ENCODE measurements at regions not wholly inside any gene's neighbourhood (a gene's known extent, or its start where the extent isn't known, plus 50 kb on each side); places are given as distances from the start of the nearest gene placed in this dataset.
A peak's percentile ranks its signal among the peaks of the same experiment; 100 is the strongest.

- H3K27ac Mint-ChIP-seq = no peak overlapping the region
- H3K9me3 Mint-ChIP-seq = no peaks in the 10 kb centered on the region
- no peak overlapping the region for H3K4me3 Mint-ChIP-seq
Measured at GRCh38 chr1:112263042-112263441, 133.0 kb upstream of the CTTNBP2NL start.

GRCh38 chr1:112263453-112263852 is 132.6 kb upstream of the CTTNBP2NL start:
- Mint-ChIP-seq H3K36me3 (no peaks in the 10 kb centered on the region), H3K27me3 (peaks cover 3 to 29% (median 11%) of the 10 kb centered on the region in 5 donors), H3K4me1 (peaks cover 0 to 2% (median 0%) of the 10 kb centered on the region in 4 donors), H3K4me3 (no peak overlapping the region), H3K27ac (no peak overlapping the region), H3K9me3 (no peaks in the 10 kb centered on the region)
- ATAC-seq (no peak), DNase-seq (no peak)
- POLR2A ChIA-PET = no interaction called here

More at GRCh38 chr1:112263042-112263441, 133.0 kb upstream of the CTTNBP2NL start:
- Mint-ChIP-seq H3K27me3 (peaks cover 3 to 29% (median 11%) of the 10 kb centered on the region in 5 donors), H3K36me3 (no peaks in the 10 kb centered on the region), H3K4me1 (peaks cover 0 to 2% (median 0%) of the 10 kb centered on the region in 4 donors)
- POLR2A ChIA-PET = no interaction called here
- ATAC-seq (no peak), DNase-seq (no peak)

DNA sequence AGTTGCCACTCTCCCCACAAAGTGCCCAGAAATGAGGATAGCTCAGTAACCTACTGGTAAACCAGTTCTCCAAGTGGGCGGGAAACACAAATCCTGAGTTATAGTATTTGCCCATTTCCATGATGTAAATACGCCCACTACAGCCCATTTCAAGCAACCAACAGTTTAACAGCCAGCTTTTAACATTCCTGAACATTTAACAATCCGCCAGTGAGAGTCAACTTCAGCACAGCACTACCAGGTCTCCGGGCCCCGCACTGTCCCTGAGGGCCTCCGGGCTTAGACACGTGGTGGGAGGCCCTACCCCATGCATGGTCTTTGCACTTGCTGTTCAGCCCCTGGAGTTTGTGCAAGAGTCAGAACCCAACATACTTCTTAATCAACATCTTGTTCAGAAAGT is 132.0 kb upstream of the CTTNBP2NL start:
- H3K27me3 Mint-ChIP-seq = peaks cover 3 to 26% (median 12%) of the 10 kb centered on the region in 5 donors
- H3K27ac Mint-ChIP-seq = no peak overlapping the region
- ATAC-seq (no peak), DNase-seq (no peak)
- peaks cover 0 to 2% (median 0%) of the 10 kb centered on the region in 4 donors for H3K4me1 Mint-ChIP-seq
- H3K36me3 Mint-ChIP-seq = no peaks in the 10 kb centered on the region
- no peak overlapping the region for H3K4me3 Mint-ChIP-seq
- POLR2A ChIA-PET = no interaction called here
- no peaks in the 10 kb centered on the region for H3K9me3 Mint-ChIP-seq

DNA sequence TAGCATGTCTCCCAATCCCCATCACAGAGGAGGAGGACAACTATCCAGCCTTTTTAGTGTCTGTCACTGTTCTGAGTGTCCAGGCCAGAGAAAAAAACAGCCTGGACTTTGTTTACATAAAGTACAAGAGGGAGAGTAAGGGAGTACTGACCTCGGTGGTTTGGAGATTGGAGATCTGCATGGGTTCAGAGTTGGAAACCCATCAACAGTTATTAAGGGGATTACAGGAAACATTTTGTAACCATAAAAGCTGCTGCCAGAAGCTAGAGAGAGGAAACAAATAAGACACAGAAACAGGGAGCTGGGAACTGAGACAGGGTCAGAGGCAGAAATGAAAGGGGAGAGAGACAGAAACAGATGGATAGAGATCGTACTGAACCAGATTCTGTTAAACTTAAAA is 131.5 kb upstream of the CTTNBP2NL start:
- Mint-ChIP-seq H3K9me3 (no peaks in the 10 kb centered on the region), H3K36me3 (no peaks in the 10 kb centered on the region), H3K27ac (no peak overlapping the region), H3K27me3 (peaks cover 3 to 23% (median 12%) of the 10 kb centered on the region in 5 donors), H3K4me3 (no peak overlapping the region), H3K4me1 (peaks cover 0 to 2% (median 0%) of the 10 kb centered on the region in 4 donors)
- DNase-seq (no peak), ATAC-seq (no peak)
- POLR2A ChIA-PET = no interaction called here

DNA sequence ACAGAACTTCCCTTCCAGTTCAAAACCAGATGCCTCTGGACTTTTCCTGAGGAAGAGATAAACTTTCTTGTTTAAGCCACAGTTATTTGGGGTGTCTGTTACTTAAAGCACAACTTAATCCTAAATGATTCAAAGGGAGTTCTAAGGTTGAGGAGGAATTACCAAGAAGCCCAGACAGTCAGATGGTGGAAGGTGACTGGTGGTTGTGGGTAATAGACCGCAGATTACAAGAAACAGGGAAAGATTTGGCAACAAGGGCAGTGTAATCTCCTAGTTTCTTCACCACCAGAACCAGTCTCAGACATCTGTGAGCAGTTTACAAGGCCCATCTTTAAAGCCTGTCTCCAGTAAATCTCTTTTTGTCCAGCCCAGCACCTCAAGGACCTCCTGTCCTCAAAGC is 130.1 kb upstream of the CTTNBP2NL start:
- Mint-ChIP-seq H3K4me3 (no peak overlapping the region), H3K9me3 (peaks cover 0 to 8% (median 0%) of the 10 kb centered on the region in 9 donors), H3K36me3 (no peaks in the 10 kb centered on the region), H3K27me3 (peaks cover 7 to 18% (median 9%) of the 10 kb centered on the region in 5 donors), H3K27ac (no peak overlapping the region), H3K4me1 (peaks cover 0 to 2% (median 0%) of the 10 kb centered on the region in 4 donors)
- no peak for ATAC-seq
- POLR2A ChIA-PET = no interaction called here
- DNase-seq = no peak

- ATAC-seq = no peak
- POLR2A ChIA-PET = no interaction called here
- Mint-ChIP-seq H3K27ac (peak overlapping the region in 1 of 10 donors; percentile 69), H3K4me3 (no peak overlapping the region), H3K9me3 (peaks cover 0 to 14% (median 0%) of the 10 kb centered on the region in 9 donors), H3K4me1 (peaks cover 0 to 2% (median 0%) of the 10 kb centered on the region in 4 donors), H3K27me3 (peaks cover 11 to 22% (median 15%) of the 10 kb centered on the region in 5 donors), H3K36me3 (no peaks in the 10 kb centered on the region)
- DNase-seq = no peak
Measured at GRCh38 chr1:112267206-112267605, 128.8 kb upstream of the CTTNBP2NL start.

GRCh38 chr1:112267929-112268328 is 128.1 kb upstream of the CTTNBP2NL start:
- POLR2A ChIA-PET = no interaction called here
- H3K27me3 Mint-ChIP-seq = peaks cover 13 to 28% (median 21%) of the 10 kb centered on the region in 5 donors

GRCh38 chr1:112268408-112268807 is 127.6 kb upstream of the CTTNBP2NL start:
- ATAC-seq = no peak

More at GRCh38 chr1:112267929-112268328, 128.1 kb upstream of the CTTNBP2NL start:
- Mint-ChIP-seq H3K4me3 (no peak overlapping the region), H3K9me3 (peaks cover 0 to 14% (median 0%) of the 10 kb centered on the region in 9 donors), H3K36me3 (peaks cover 0 to 4% (median 0%) of the 10 kb centered on the region in 3 donors), H3K27ac (no peak overlapping the region), H3K4me1 (no peaks in the 10 kb centered on the region)
- DNase-seq = no peak
- ATAC-seq = no peak

DNA sequence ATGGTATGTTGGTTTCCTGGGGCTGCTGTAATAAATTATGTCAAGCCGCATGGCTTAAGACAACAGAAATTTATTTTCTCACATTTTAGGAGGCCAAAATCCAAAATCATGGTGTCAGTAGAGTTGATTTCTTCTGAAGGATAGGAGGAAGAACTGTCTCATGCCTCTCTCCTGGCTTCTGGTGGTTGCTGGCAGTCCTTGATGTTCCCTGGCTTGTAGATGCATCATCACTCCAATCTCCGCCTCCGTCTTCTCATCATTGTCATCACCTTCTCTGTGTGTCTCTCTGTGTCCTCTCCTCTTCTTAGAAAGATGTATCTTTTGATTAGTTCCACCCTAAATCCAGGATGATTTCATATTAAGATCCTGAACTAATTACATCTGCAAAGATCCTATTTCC is 124.7 kb upstream of the CTTNBP2NL start:
- Mint-ChIP-seq H3K36me3 (peaks cover 0 to 14% (median 1%) of the 10 kb centered on the region in 3 donors), H3K27me3 (peaks cover 19 to 47% (median 26%) of the 10 kb centered on the region in 5 donors)

More at GRCh38 chr1:112268408-112268807, 127.6 kb upstream of the CTTNBP2NL start:
- POLR2A ChIA-PET = no interaction called here
- no peaks in the 10 kb centered on the region for H3K4me1 Mint-ChIP-seq
- H3K4me3 Mint-ChIP-seq = no peak overlapping the region
- peaks cover 15 to 30% (median 22%) of the 10 kb centered on the region in 5 donors for H3K27me3 Mint-ChIP-seq
- H3K36me3 Mint-ChIP-seq = peaks cover 0 to 4% (median 0%) of the 10 kb centered on the region in 3 donors
- peaks cover 0 to 14% (median 0%) of the 10 kb centered on the region in 9 donors for H3K9me3 Mint-ChIP-seq
- peak overlapping the region in 1 of 10 donors; percentile 54 for H3K27ac Mint-ChIP-seq
- no peak for DNase-seq

DNA sequence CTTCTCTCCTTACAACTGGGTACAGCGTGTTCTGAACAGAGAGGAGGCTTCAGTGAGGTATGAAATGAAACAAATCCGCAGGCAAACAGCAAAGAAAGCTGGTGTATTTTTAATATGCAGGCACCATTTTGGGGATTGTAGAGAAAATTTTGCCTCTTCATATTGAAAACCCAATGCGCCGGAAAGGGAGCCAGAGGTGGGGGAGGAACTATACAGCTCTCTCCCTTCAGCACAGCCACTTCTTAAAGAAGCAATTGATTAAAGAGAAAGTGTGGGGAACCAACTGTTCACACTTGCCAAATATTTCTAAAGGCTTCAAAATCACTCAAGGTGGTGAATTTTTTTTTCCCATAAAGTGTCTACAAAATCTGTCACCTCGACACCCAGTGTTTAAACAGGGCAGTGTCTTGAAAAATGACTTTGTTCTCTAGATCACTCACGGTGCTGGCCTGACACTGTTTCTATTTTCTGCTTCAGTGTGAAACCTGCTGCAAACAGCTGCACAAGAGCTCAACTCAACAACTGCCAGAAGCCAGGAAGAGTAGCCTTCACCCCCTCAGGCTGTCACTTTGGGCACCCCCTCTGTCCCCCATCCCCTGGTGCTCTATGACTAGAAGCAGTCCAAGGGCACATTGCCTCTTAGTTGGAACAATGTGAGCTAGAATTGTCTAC is 123.8 kb upstream of the CTTNBP2NL start:
- H3K4me1 Mint-ChIP-seq = no peaks in the 10 kb centered on the region
- peaks cover 0 to 14% (median 1%) of the 10 kb centered on the region in 3 donors for H3K36me3 Mint-ChIP-seq
- ATAC-seq (no peak), DNase-seq (no peak)
- POLR2A ChIA-PET = no interaction called here
- peaks cover 19 to 51% (median 26%) of the 10 kb centered on the region in 5 donors for H3K27me3 Mint-ChIP-seq
- H3K4me3 Mint-ChIP-seq = no peak overlapping the region
- H3K9me3 Mint-ChIP-seq = peaks cover 0 to 22% (median 6%) of the 10 kb centered on the region in 9 donors
- H3K27ac Mint-ChIP-seq = no peak overlapping the region

More for the DNA sequence above, 124.7 kb upstream of the CTTNBP2NL start:
- no peaks in the 10 kb centered on the region for H3K4me1 Mint-ChIP-seq
- no peak for ATAC-seq
- no peak overlapping the region for H3K27ac Mint-ChIP-seq
- H3K4me3 Mint-ChIP-seq = no peak overlapping the region
- H3K9me3 Mint-ChIP-seq = peaks cover 0 to 22% (median 6%) of the 10 kb centered on the region in 9 donors
- no peak for DNase-seq
- POLR2A ChIA-PET = no interaction called here

GRCh38 chr1:112284796-112285195 is 111.2 kb upstream of the CTTNBP2NL start:
- Mint-ChIP-seq H3K36me3 (no peaks in the 10 kb centered on the region), H3K4me3 (no peak overlapping the region), H3K9me3 (peaks cover 0 to 5% (median 0%) of the 10 kb centered on the region in 9 donors), H3K27ac (no peak overlapping the region), H3K4me1 (peaks cover 0 to 2% (median 0%) of the 10 kb centered on the region in 4 donors), H3K27me3 (peaks cover 7 to 49% (median 33%) of the 10 kb centered on the region in 5 donors)
- DNase-seq (no peak), ATAC-seq (no peak)
- POLR2A ChIA-PET = interaction anchor here (0.6 kb wide), 1 partner anchor 697 kb away, joined by 5 read pairs; no protein-coding TSS in a partner anchor

DNA sequence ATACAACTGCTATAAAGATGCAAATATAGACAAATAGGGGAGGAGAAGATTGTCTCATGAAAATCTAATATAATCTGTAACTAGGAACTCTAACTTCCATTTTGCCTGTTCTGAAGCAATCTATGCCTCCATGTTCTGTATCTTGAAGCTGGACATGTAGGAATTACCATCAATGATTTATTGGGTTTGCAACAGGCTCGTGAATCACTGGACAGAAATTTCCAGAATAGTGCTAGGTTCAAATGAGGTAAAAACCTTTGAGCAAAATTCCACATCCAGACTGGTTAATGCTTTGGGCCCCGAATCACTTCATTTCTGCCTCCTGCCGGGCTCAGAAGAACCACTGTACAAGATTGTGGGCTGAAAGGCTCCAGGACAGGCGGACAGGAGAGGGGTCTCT is 110.7 kb upstream of the CTTNBP2NL start:
- POLR2A ChIA-PET = no interaction called here
- no peak for DNase-seq

GRCh38 chr1:112285746-112286145 is 110.3 kb upstream of the CTTNBP2NL start:
- no peak for ATAC-seq
- Mint-ChIP-seq H3K4me1 (peaks cover 0 to 2% (median 0%) of the 10 kb centered on the region in 4 donors), H3K36me3 (no peaks in the 10 kb centered on the region), H3K27me3 (peaks cover 7 to 49% (median 33%) of the 10 kb centered on the region in 5 donors), H3K4me3 (no peak overlapping the region), H3K9me3 (peaks cover 0 to 5% (median 0%) of the 10 kb centered on the region in 9 donors), H3K27ac (peak overlapping the region in 1 of 10 donors; percentile 45)
- POLR2A ChIA-PET = no interaction called here
- DNase-seq = no peak

More for the DNA sequence above, 110.7 kb upstream of the CTTNBP2NL start:
- peaks cover 0 to 5% (median 0%) of the 10 kb centered on the region in 9 donors for H3K9me3 Mint-ChIP-seq
- H3K27me3 Mint-ChIP-seq = peaks cover 7 to 49% (median 33%) of the 10 kb centered on the region in 5 donors
- ATAC-seq = no peak
- H3K4me1 Mint-ChIP-seq = peaks cover 0 to 2% (median 0%) of the 10 kb centered on the region in 4 donors
- no peaks in the 10 kb centered on the region for H3K36me3 Mint-ChIP-seq
- no peak overlapping the region for H3K4me3 Mint-ChIP-seq
- H3K27ac Mint-ChIP-seq = no peak overlapping the region

All from naive thymus-derived CD8-positive, alpha-beta T cell (primary cell).